PC-3 (cell line): ENCODE measurements at regions not wholly inside any gene's neighbourhood (a gene's known extent, or its start where the extent isn't known, plus 50 kb on each side); places are given as distances from the start of the nearest gene placed in this dataset.

ENCODE experiments used
- EZH2 ChIP-seq: fragments of 300-600 bp; sonication (generic); IDR thresholded peaks from one replicate; pipeline ENCODE4 v1.6.1; 2017; ENCODE audit warnings: antibody characterized with exemption, mild to moderate bottlenecking, low read length; ENCODE audit not compliant: unreplicated experiment
- EZH2phosphoT487 ChIP-seq: fragments of 300-600 bp; sonication (generic); IDR thresholded peaks from 2 replicates; pipeline ENCODE4 v1.6.1; 2018; ENCODE audit warnings: mild to moderate bottlenecking, antibody characterized with exemption, low read length, borderline replicate concordance
- TF ChIP-seq, protein P1 (sequence below): fragments of 300-600 bp; sonication (generic); conservative IDR thresholded peaks from 2 replicates; pipeline ENCODE4 v1.5.1; 2017; ENCODE audit warnings: antibody characterized with exemption, low read depth, mild to moderate bottlenecking, low read length

DNA sequence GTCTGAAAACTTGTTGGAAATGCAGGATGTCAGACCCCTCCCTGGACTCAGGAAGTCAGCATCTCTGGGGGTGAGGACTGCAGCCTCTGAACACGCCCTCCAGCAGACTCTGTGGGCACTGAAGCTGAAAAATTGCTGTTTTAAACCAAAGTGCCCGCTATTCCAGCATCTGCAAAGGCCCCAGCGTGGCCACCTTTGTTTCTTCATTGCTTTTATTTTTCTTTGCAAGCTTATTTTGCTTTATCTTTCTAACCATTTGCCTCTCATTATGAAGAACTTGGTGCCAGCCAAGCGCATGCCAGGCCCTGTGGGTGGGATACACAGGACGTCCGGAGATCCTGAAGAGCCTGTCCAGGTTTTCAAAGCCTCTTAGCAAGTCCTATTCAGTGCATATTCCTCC lies 203.9 kb upstream of the CST7 start:
- TF ChIP-seq EZH2 = no peak
- TF ChIP-seq, protein P1, sequence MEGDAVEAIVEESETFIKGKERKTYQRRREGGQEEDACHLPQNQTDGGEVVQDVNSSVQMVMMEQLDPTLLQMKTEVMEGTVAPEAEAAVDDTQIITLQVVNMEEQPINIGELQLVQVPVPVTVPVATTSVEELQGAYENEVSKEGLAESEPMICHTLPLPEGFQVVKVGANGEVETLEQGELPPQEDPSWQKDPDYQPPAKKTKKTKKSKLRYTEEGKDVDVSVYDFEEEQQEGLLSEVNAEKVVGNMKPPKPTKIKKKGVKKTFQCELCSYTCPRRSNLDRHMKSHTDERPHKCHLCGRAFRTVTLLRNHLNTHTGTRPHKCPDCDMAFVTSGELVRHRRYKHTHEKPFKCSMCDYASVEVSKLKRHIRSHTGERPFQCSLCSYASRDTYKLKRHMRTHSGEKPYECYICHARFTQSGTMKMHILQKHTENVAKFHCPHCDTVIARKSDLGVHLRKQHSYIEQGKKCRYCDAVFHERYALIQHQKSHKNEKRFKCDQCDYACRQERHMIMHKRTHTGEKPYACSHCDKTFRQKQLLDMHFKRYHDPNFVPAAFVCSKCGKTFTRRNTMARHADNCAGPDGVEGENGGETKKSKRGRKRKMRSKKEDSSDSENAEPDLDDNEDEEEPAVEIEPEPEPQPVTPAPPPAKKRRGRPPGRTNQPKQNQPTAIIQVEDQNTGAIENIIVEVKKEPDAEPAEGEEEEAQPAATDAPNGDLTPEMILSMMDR = no peak
- TF ChIP-seq EZH2phosphoT487 = no peak
